HEK293 (cell line): ENCODE measurements at regions not wholly inside any gene's neighbourhood (a gene's known extent, or its start where the extent isn't known, plus 50 kb on each side); places are given as distances from the start of the nearest gene placed in this dataset.

Source experiments
- CTCF ChIA-PET: fragments of 350-600 bp; formaldehyde crosslinking; extraction: SDS; loops from one replicate; lab custom pipeline; 2021; ENCODE audit warnings: antibody characterized with exemption; lab: Yijun Ruan, JAX
- POLR2A ChIA-PET: fragments of 300-600 bp; formaldehyde crosslinking; extraction: SDS; loops from one replicate; lab custom pipeline; 2020; ENCODE audit warnings: antibody characterized with exemption, inconsistent platforms; lab: Yijun Ruan, JAX
- H3K27ac ChIP-seq: fragments of 200-500 bp; sonication (Bioruptor generic); 2 replicates; pipeline ENCODE4 v1.5.1; 2014; ENCODE audit warnings: low read depth, low read length, control low read depth, inconsistent platforms; ENCODE audit errors: extremely low read depth
- H3K36me3 ChIP-seq, 2 experiments: fragments of 200-500 bp in 1 of 2; sonication (Bioruptor generic) in 1 of 2; 1 replicate in 1 of 2; 2 replicates in 1 of 2; pipeline ENCODE4 v1.5.1; 2014 to 2017; ENCODE audit warnings: inconsistent platforms in 2 of 2, low read length in 2 of 2; ENCODE audit not compliant: control insufficient read depth in 2 of 2, insufficient read depth in 1 of 2
- H3K4me1 ChIP-seq: fragments of 200-500 bp; sonication (Bioruptor generic); 2 replicates; pipeline ENCODE4 v1.5.1; 2014; ENCODE audit warnings: mild to moderate bottlenecking, low read length, inconsistent platforms; ENCODE audit not compliant: control insufficient read depth, insufficient read depth
- H3K4me3 ChIP-seq: 2 replicates; pipeline ENCODE4 v1.5.1; 2011; ENCODE audit warnings: low read depth, mild to moderate bottlenecking, control low read depth, low read length, moderate library complexity
- H3K9me3 ChIP-seq: fragments of 200-500 bp; sonication (Bioruptor generic); 2 replicates; pipeline ENCODE4 v1.5.1; 2014; ENCODE audit warnings: low read depth, low read length, inconsistent platforms; ENCODE audit not compliant: control insufficient read depth, insufficient read depth
- GLI2 ChIP-seq: fragments of 450-650 bp; formaldehyde crosslinking; IDR thresholded peaks from 2 replicates; pipeline ENCODE4; 2017; ENCODE audit warnings: missing biosample characterization, missing genetic modification characterization, low read depth, borderline replicate concordance
- GLI4 ChIP-seq: fragments of 450-650 bp; formaldehyde crosslinking; IDR thresholded peaks from 2 replicates; pipeline ENCODE4 v1.5.1; 2016; ENCODE audit warnings: missing biosample characterization, missing genetic modification characterization
- HOXC10 ChIP-seq: sonication (generic); formaldehyde crosslinking; IDR thresholded peaks from 2 replicates; pipeline ENCODE4 v1.8.1; 2023; ENCODE audit warnings: mild to moderate bottlenecking, missing genetic modification reagents
- KLF16 ChIP-seq: fragments of 450-650 bp; formaldehyde crosslinking; IDR thresholded peaks from 2 replicates; pipeline ENCODE4 v1.5.1; 2017; ENCODE audit warnings: missing biosample characterization, missing genetic modification characterization
- MEIS1 ChIP-seq: sonication (generic); formaldehyde crosslinking; IDR thresholded peaks from 2 replicates; pipeline ENCODE4 v1.8.1; 2022; ENCODE audit warnings: missing genetic modification reagents, mild to moderate bottlenecking, borderline replicate concordance
- OVOL3 ChIP-seq: fragments of 450-650 bp; formaldehyde crosslinking; IDR thresholded peaks from 2 replicates; pipeline ENCODE4 v1.5.1; 2016; ENCODE audit warnings: missing biosample characterization, missing genetic modification characterization
- PRDM6 ChIP-seq: fragments of 450-650 bp; formaldehyde crosslinking; IDR thresholded peaks from 2 replicates; pipeline ENCODE4 v1.5.1; 2017; ENCODE audit warnings: missing biosample characterization, missing genetic modification characterization
- ZBTB17 ChIP-seq: fragments of 450-650 bp; formaldehyde crosslinking; IDR thresholded peaks from 2 replicates; pipeline ENCODE4 v1.5.1; 2016; ENCODE audit warnings: missing biosample characterization, missing genetic modification characterization
- ZBTB21 ChIP-seq: fragments of 450-650 bp; formaldehyde crosslinking; IDR thresholded peaks from 2 replicates; pipeline ENCODE4 v1.5.1; 2017; ENCODE audit warnings: missing biosample characterization, missing genetic modification characterization
- ZFP3 ChIP-seq: fragments of 450-650 bp; formaldehyde crosslinking; IDR thresholded peaks from 2 replicates; pipeline ENCODE4 v1.5.1; 2016; ENCODE audit warnings: low read depth, missing biosample characterization, missing genetic modification characterization
- ZIC2 ChIP-seq: fragments of 450-650 bp; formaldehyde crosslinking; IDR thresholded peaks from 2 replicates; pipeline ENCODE4 v1.5.1; 2016; ENCODE audit warnings: missing biosample characterization, missing genetic modification characterization
- ZNF112 ChIP-seq: fragments of 450-650 bp; formaldehyde crosslinking; IDR thresholded peaks from 2 replicates; pipeline ENCODE4 v1.5.0; 2017; ENCODE audit warnings: missing biosample characterization, missing genetic modification characterization
- ZNF146 ChIP-seq: fragments of 450-650 bp; formaldehyde crosslinking; IDR thresholded peaks from 2 replicates; pipeline ENCODE4 v1.5.1; 2016; ENCODE audit warnings: missing biosample characterization, missing genetic modification characterization
- ZNF157 ChIP-seq: fragments of 450-650 bp; formaldehyde crosslinking; IDR thresholded peaks from 2 replicates; pipeline ENCODE4 v1.5.1; 2016; ENCODE audit warnings: missing biosample characterization, missing genetic modification characterization
- ZNF24 ChIP-seq: fragments of 450-650 bp; formaldehyde crosslinking; IDR thresholded peaks from 2 replicates; pipeline ENCODE4 v1.5.1; 2016; ENCODE audit warnings: missing biosample characterization, missing genetic modification characterization
- ZNF292 ChIP-seq: fragments of 450-650 bp; formaldehyde crosslinking; IDR thresholded peaks from 2 replicates; pipeline ENCODE4 v1.5.1; 2016; ENCODE audit warnings: low read depth, missing biosample characterization, missing genetic modification characterization, borderline replicate concordance
- ZNF433 ChIP-seq: fragments of 450-650 bp; formaldehyde crosslinking; IDR thresholded peaks from 2 replicates; pipeline ENCODE4 v1.5.1; 2016; ENCODE audit warnings: missing biosample characterization, missing genetic modification characterization, low read depth
- ZNF558 ChIP-seq: fragments of 450-650 bp; formaldehyde crosslinking; IDR thresholded peaks from 2 replicates; pipeline ENCODE4 v1.5.1; 2016; ENCODE audit warnings: missing biosample characterization, missing genetic modification characterization
- ZNF623 ChIP-seq: fragments of 450-650 bp; formaldehyde crosslinking; IDR thresholded peaks from 2 replicates; pipeline ENCODE4 v1.5.1; 2016; ENCODE audit warnings: missing biosample characterization, missing genetic modification characterization
- ZNF645 ChIP-seq: fragments of 450-650 bp; formaldehyde crosslinking; IDR thresholded peaks from 2 replicates; pipeline ENCODE4; 2016; ENCODE audit warnings: missing biosample characterization, missing genetic modification characterization
- ZNF660 ChIP-seq: fragments of 450-650 bp; IDR thresholded peaks from 2 replicates; pipeline ENCODE4 v1.5.1; 2018; ENCODE audit warnings: missing biosample characterization, mild to moderate bottlenecking, missing genetic modification characterization
- ZNF76 ChIP-seq: fragments of 450-650 bp; formaldehyde crosslinking; IDR thresholded peaks from 2 replicates; pipeline ENCODE4; 2016; ENCODE audit warnings: low read depth, missing biosample characterization, missing genetic modification characterization, borderline replicate concordance
- ZNF837 ChIP-seq: fragments of 450-650 bp; formaldehyde crosslinking; IDR thresholded peaks from 2 replicates; pipeline ENCODE4 v1.5.1; 2016; ENCODE audit warnings: missing biosample characterization, missing genetic modification characterization

- H3K4me3 ChIP-seq: no peak overlapping the region
- ChIA-PET CTCF (no interaction called here), POLR2A (no interaction called here)
- no peaks in the 10 kb centered on the region for H3K9me3 ChIP-seq
- H3K36me3 ChIP-seq: no peaks in the 10 kb centered on the region
- no peak overlapping the region for H3K27ac ChIP-seq
- H3K4me1 ChIP-seq: no peaks in the 10 kb centered on the region
- no peak for TF ChIP-seq GLI2 (tag by site-specific recombination)
These were observed 269.7 kb upstream of the MAF start for GRCh38 chr16:79870016-79870886.

DNA sequence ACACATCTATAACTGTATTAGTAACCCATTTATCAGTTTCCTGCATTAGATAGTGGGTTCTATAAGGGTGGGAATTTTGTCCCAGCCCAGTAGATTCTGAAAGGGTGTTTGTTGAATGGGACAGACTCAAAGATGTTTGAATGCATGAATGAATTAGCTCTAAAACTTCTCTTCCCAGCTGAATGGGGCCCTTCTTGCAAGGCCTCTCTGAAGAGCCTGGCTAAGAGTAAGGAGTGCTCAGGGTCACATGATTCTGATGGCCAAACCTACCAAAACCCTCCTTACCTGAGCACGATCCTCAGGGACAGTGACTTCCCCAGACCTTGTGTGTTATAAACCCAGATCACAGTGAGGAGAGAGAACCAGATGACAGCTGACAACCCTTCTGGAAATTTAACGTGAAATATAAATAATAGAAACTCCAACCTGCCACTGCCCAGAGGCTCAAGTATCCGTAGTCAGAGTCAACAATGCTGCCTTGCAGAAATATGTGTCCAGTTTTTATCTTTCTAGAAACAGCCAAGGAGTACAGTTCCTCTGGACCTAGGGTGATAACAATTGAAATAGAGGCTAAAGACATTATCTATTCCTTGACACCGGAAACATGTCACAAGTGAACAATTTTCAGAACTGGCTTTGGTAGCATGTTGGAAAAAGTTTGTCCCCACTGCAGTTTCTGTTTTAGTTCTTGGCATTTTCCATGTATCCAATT lies 268.9 kb upstream of the MAF start:
- TF ChIP-seq GLI4 (tag by site-specific recombination) (no peak), ZNF558 (tag by site-specific recombination) (no peak), MEIS1 (no peak), ZIC2 (tag by site-specific recombination) (no peak), ZNF157 (no peak), ZFP3 (tag by site-specific recombination) (no peak), KLF16 (no peak), ZBTB21 (tag by site-specific recombination) (no peak)
- H3K36me3 ChIP-seq: no peaks in the 10 kb centered on the region
- H3K4me3 ChIP-seq: no peak overlapping the region
- H3K4me1 ChIP-seq: no peaks in the 10 kb centered on the region
- H3K27ac ChIP-seq: no peak overlapping the region
- POLR2A ChIA-PET: no interaction called here
- CTCF ChIA-PET: no interaction called here
- no peaks in the 10 kb centered on the region for H3K9me3 ChIP-seq

DNA sequence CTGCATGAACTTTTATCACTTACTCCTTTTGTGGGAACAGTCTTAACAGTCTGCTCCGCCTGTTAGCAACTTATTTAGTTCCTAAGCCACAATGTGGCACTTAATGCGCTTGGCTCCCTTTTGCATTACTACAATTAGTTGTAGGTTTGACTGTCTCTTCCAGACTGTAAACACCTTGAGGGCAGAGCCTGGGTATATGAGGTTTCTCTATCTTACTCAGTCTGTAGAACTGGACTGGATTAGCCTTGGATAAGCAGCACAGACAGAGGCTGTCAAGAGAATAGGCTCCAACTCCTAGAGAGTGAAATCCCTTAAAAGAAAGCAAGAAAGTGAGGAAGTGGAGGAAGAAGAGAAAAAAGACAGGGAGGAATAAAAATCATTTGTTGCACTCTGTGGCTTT lies 268.3 kb upstream of the MAF start:
- Histone ChIP-seq H3K4me3 (no peak overlapping the region), H3K27ac (no peak overlapping the region), H3K36me3 (no peaks in the 10 kb centered on the region), H3K4me1 (no peaks in the 10 kb centered on the region), H3K9me3 (no peaks in the 10 kb centered on the region)
- ChIA-PET CTCF (no interaction called here), POLR2A (no interaction called here)
- no peak for TF ChIP-seq ZNF660 (tag by site-specific recombination)
- no peak for TF ChIP-seq ZBTB21 (tag by site-specific recombination)
- TF ChIP-seq PRDM6: no peak
- no peak for TF ChIP-seq ZIC2 (tag by site-specific recombination)
- TF ChIP-seq OVOL3: no peak
- TF ChIP-seq ZNF837 (tag by site-specific recombination): no peak
- TF ChIP-seq HOXC10 (CRISPR knock-in tag): no peak
- no peak for TF ChIP-seq ZBTB17 (tag by site-specific recombination)
- no peak for TF ChIP-seq ZNF146 (tag by site-specific recombination)
- TF ChIP-seq ZNF112 (tag by site-specific recombination): no peak
- no peak for TF ChIP-seq ZNF645 (tag by site-specific recombination)
- TF ChIP-seq ZNF623 (tag by site-specific recombination): no peak
- TF ChIP-seq ZNF433 (tag by site-specific recombination): no peak
- no peak for TF ChIP-seq ZNF24 (tag by site-specific recombination)
- no peak for TF ChIP-seq ZNF76
- no peak for TF ChIP-seq ZNF292 (tag by site-specific recombination)
